Mesothelial cell of epicardium (in vitro differentiated cells): ENCODE measurements at regions not wholly inside any gene's neighbourhood (a gene's known extent, or its start where the extent isn't known, plus 50 kb on each side); places are given as distances from the start of the nearest gene placed in this dataset.

Experiments
- DNase-seq, 2 experiments: peaks; one replicate each; pipeline ENCODE4 v3.0.0; 2021; ENCODE audit warnings: low spot score in 2 of 2; ENCODE audit not compliant: unreplicated experiment in 2 of 2
- H3K27ac Mint-ChIP-seq: 2 replicates; pipeline ENCODE4 v1.8.0; 2021; ENCODE audit warnings: mixed read lengths
- H3K27me3 Mint-ChIP-seq: 2 replicates; pipeline ENCODE4 v1.8.0; 2021; ENCODE audit warnings: low read depth, mixed read lengths
- H3K36me3 Mint-ChIP-seq: 2 replicates; pipeline ENCODE4 v1.8.0; 2021; ENCODE audit warnings: mixed read lengths
- H3K4me1 Mint-ChIP-seq: 2 replicates; pipeline ENCODE4 v1.8.0; 2021; ENCODE audit warnings: mixed read lengths
- H3K4me3 Mint-ChIP-seq: 2 replicates; pipeline ENCODE4 v1.8.0; 2021; ENCODE audit warnings: mild to moderate bottlenecking, moderate library complexity, mixed read lengths
- H3K9me3 Mint-ChIP-seq: 2 replicates; pipeline ENCODE4 v1.8.0; 2021; ENCODE audit warnings: mixed read lengths
- CTCF ChIP-seq: fragments of 200-600 bp; sonication (generic); IDR thresholded peaks from one replicate; pipeline ENCODE4 v1.5.0; 2021; ENCODE audit warnings: antibody characterized with exemption; ENCODE audit not compliant: unreplicated experiment

DNA sequence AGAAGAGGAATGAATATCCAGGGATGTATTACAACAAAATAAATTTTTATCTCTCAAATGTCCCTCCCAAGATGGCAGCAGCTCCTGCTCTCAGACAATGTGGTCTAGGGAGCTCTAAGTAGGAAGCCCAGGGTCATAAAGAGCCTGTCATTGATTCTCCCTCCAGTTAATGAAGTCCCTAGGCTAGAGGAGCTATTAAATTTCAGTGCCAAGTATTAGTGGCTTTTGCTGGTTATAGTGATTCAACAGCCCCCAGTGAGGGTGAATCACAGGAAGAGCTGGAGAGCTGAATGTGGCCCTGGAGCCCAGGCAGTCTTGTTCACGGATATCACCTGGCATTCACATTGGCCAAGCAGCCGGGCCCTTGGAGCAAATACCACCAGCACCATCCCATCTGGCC, 109.8 kb upstream of the YPEL5 start:
- Mint-ChIP-seq H3K9me3 (no peaks in the 10 kb centered on the region), H3K36me3 (no peaks in the 10 kb centered on the region), H3K4me1 (no peaks in the 10 kb centered on the region), H3K4me3 (no peak overlapping the region), H3K27ac (no peak overlapping the region), H3K27me3 (peaks cover 7% of the 10 kb centered on the region)
- no peak for DNase-seq
- no peak for TF ChIP-seq CTCF

DNA sequence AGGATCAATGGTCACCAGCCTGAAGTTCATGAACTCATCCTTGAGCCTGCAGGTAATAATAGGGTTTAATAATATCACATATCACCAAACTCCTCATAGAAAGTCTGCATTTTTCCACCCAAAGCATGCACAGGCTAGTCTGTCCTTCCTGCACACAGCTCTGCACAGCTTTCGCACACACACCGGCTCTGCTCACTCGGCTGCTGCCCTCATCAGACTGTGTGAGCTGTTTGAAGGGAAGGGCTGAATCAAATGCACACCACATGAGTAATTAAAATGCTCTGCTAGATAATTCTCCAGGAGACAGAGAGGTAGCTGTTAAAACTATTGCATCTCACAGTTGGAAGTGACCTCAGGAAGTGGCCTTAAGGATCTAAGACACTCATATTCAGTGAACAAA, 108.4 kb upstream of the YPEL5 start:
- Mint-ChIP-seq H3K27me3 (peaks cover 11% of the 10 kb centered on the region), H3K27ac (no peak overlapping the region), H3K4me3 (no peak overlapping the region), H3K4me1 (no peaks in the 10 kb centered on the region), H3K9me3 (no peaks in the 10 kb centered on the region), H3K36me3 (no peaks in the 10 kb centered on the region)
- DNase-seq, result no peak
- no peak for TF ChIP-seq CTCF

- Mint-ChIP-seq H3K27ac (no peak overlapping the region), H3K27me3 (peaks cover 15% of the 10 kb centered on the region)
- no peak for DNase-seq
Observed at GRCh38 chr2:30039101-30039500, 107.7 kb upstream of the YPEL5 start.

DNA sequence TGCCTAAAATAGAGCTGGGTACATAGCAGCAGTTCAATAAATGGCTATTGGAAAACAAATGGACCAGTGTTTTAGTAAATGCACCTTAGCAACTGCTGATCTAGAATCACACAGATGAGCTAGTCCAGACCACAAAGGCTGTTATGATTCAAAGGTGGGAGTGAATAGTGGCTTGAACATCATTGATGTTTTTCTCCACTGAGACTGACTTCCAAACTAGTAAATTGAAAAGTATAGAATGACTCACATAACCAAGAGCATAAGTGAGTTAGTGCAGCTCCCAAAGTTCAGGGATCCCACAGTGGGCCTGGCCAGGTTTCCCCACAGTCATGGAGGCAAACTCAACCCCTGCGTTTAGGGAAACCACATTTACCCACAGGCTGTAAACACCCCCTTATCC, 106.7 kb upstream of the YPEL5 start:
- Mint-ChIP-seq H3K4me3 (no peak overlapping the region), H3K4me1 (no peaks in the 10 kb centered on the region), H3K9me3 (no peaks in the 10 kb centered on the region), H3K27me3 (peaks cover 19% of the 10 kb centered on the region), H3K27ac (no peak overlapping the region), H3K36me3 (no peaks in the 10 kb centered on the region)
- no peak for DNase-seq
- no peak for TF ChIP-seq CTCF

More at GRCh38 chr2:30039101-30039500, 107.7 kb upstream of the YPEL5 start:
- Mint-ChIP-seq H3K9me3 (no peaks in the 10 kb centered on the region), H3K4me3 (no peak overlapping the region), H3K36me3 (no peaks in the 10 kb centered on the region), H3K4me1 (no peaks in the 10 kb centered on the region)
- TF ChIP-seq CTCF, result no peak

GRCh38 chr2:30041884-30042283, 104.9 kb upstream of the YPEL5 start:
- no peak overlapping the region for H3K27ac Mint-ChIP-seq
- no peak overlapping the region for H3K4me3 Mint-ChIP-seq
- no peaks in the 10 kb centered on the region for H3K4me1 Mint-ChIP-seq
- no peak for TF ChIP-seq CTCF
- H3K36me3 Mint-ChIP-seq, result no peaks in the 10 kb centered on the region
- peaks cover 17% of the 10 kb centered on the region for H3K27me3 Mint-ChIP-seq
- no peaks in the 10 kb centered on the region for H3K9me3 Mint-ChIP-seq
- DNase-seq, result no peak

DNA sequence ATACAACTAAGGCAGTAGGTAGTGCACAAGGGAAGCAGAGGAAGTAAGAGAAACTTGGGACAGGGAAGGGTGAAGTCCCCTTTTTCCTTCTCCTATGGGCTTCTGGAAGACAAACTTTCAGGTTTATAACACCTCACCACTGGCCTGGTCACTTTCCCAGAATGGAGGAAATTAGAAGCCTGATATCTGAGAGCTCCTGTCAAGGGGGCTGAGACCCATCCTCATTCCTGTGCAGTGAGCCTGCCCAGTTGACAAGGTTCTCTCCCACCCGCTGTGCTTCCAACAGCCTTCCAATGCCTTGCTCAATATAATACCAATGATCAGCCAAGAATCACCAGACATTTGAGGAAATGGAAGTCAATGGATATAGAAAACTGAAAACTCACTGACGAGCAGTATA, 100.4 kb upstream of the YPEL5 start:
- Mint-ChIP-seq H3K27me3 (peaks cover 21% of the 10 kb centered on the region), H3K4me1 (peaks cover 9% of the 10 kb centered on the region), H3K4me3 (no peak overlapping the region), H3K27ac (no peak overlapping the region), H3K36me3 (no peaks in the 10 kb centered on the region), H3K9me3 (no peaks in the 10 kb centered on the region)
- no peak for TF ChIP-seq CTCF
- no peak for DNase-seq
